H1 (cell line): ENCODE measurements at regions not wholly inside any gene's neighbourhood (a gene's known extent, or its start where the extent isn't known, plus 50 kb on each side); places are given as distances from the start of the nearest gene placed in this dataset.

Source experiments
- BACH1 ChIP-seq: IDR thresholded peaks from 2 replicates; pipeline ENCODE4 v1.6.1; 2012; ENCODE audit warnings: low read length, improper control_type of control experiment
- NRF1 ChIP-seq: IDR thresholded peaks from 2 replicates; pipeline ENCODE4 v1.6.1; 2011; ENCODE audit warnings: mild to moderate bottlenecking, low read depth, low read length, improper control_type of control experiment

GRCh38 chr9:120212853-120213200 is 367.1 kb downstream of the CDK5RAP2 start (continued):
- no peak for TF ChIP-seq NRF1
- no peak for TF ChIP-seq BACH1
